NT2/D1 (cell line): ENCODE measurements at regions not wholly inside any gene's neighbourhood (a gene's known extent, or its start where the extent isn't known, plus 50 kb on each side); places are given as distances from the start of the nearest gene placed in this dataset.

Experiments used
- DNase-seq: peaks from one replicate; pipeline ENCODE4 v3.0.0-alpha.2; 2011; ENCODE audit warnings: low read depth, low spot score
- H3K27me3 ChIP-seq: 2 replicates; pipeline ENCODE4 v1.6.0; 2011; ENCODE audit warnings: mild to moderate bottlenecking; ENCODE audit not compliant: insufficient read length, insufficient read depth
- H3K36me3 ChIP-seq: 2 replicates; pipeline ENCODE4 v1.6.1; 2011; ENCODE audit warnings: mild to moderate bottlenecking, low read length, mixed read lengths; ENCODE audit not compliant: insufficient read depth, insufficient read length
- H3K4me1 ChIP-seq: 2 replicates; pipeline ENCODE4 v1.5.1; 2011; ENCODE audit not compliant: insufficient read depth, insufficient read length
- H3K4me3 ChIP-seq: 2 replicates; pipeline ENCODE4 v1.5.1; 2011; ENCODE audit warnings: low read depth; ENCODE audit not compliant: insufficient read length
- H3K9ac ChIP-seq: 2 replicates; pipeline ENCODE4 v1.6.0; 2011; ENCODE audit warnings: low read depth; ENCODE audit not compliant: insufficient read length
- H3K9me3 ChIP-seq: 2 replicates; pipeline ENCODE4 v1.5.1; 2011; ENCODE audit warnings: mild to moderate bottlenecking, low read length; ENCODE audit not compliant: insufficient read depth
- SUZ12 ChIP-seq: IDR thresholded peaks from 2 replicates; pipeline ENCODE4 v1.6.1; 2011; ENCODE audit not compliant: insufficient read length, insufficient read depth; ENCODE audit errors: extremely low read depth
- YY1 ChIP-seq: IDR thresholded peaks from 2 replicates; pipeline ENCODE4 v1.6.1; 2011; ENCODE audit not compliant: insufficient read length, insufficient read depth
- ZNF274 ChIP-seq: IDR thresholded peaks from 2 replicates; pipeline ENCODE4 v1.6.1; 2011; ENCODE audit warnings: mild to moderate bottlenecking, low read depth, low read length

GRCh38 chr12:61523276-61523992, 736.8 kb upstream of the USP15 start:
- Histone ChIP-seq H3K4me1 (no peaks in the 10 kb centered on the region), H3K9ac (no peak overlapping the region), H3K36me3 (no peaks in the 10 kb centered on the region), H3K27me3 (no peaks in the 10 kb centered on the region), H3K4me3 (no peak overlapping the region), H3K9me3 (no peaks in the 10 kb centered on the region)
- no peak for DNase-seq
- TF ChIP-seq ZNF274 (no peak), YY1 (no peak), SUZ12 (no peak)

DNA sequence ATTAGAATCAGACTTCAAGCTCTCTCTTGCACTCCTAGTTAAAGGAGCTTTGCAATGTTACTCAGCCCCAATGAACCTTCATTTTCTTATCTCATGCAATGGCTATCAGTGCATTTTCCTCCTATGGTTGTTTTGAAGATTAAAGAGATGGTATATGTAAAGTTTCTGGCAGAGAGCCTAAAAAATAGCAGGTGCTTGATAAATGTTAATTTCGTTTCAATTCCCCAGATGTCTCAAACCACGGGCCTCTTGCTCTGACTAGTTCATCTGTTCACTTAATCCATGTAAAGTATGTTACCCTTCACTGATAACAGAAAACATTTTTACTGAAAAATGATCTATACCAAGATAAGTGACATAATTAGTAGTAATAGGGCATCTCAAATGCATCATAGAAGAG, 735.4 kb upstream of the USP15 start:
- no peak overlapping the region for H3K4me3 ChIP-seq
- H3K36me3 ChIP-seq = no peaks in the 10 kb centered on the region
- H3K9me3 ChIP-seq = no peaks in the 10 kb centered on the region
- TF ChIP-seq YY1 = no peak
- TF ChIP-seq SUZ12 = no peak
- TF ChIP-seq ZNF274 = no peak
- no peaks in the 10 kb centered on the region for H3K4me1 ChIP-seq
- H3K9ac ChIP-seq = no peak overlapping the region
- H3K27me3 ChIP-seq = no peaks in the 10 kb centered on the region
- DNase-seq = no peak

- Histone ChIP-seq H3K4me3 (no peak overlapping the region), H3K9ac (no peak overlapping the region)
These were observed 734.9 kb upstream of the USP15 start for GRCh38 chr12:61525331-61525730.

GRCh38 chr12:61530456-61530855, 729.7 kb upstream of the USP15 start:
- no peak for TF ChIP-seq SUZ12
- no peak for TF ChIP-seq YY1
- no peak for TF ChIP-seq ZNF274
- Histone ChIP-seq H3K9ac (no peak overlapping the region), H3K4me3 (no peak overlapping the region), H3K27me3 (no peaks in the 10 kb centered on the region), H3K36me3 (no peaks in the 10 kb centered on the region), H3K9me3 (no peaks in the 10 kb centered on the region), H3K4me1 (no peaks in the 10 kb centered on the region)
- no peak for DNase-seq

More at GRCh38 chr12:61525331-61525730, 734.9 kb upstream of the USP15 start:
- DNase-seq = no peak
- H3K36me3 ChIP-seq = no peaks in the 10 kb centered on the region
- H3K27me3 ChIP-seq = no peaks in the 10 kb centered on the region
- H3K4me1 ChIP-seq = no peaks in the 10 kb centered on the region
- TF ChIP-seq YY1 (no peak), ZNF274 (no peak), SUZ12 (no peak)
- H3K9me3 ChIP-seq = no peaks in the 10 kb centered on the region

GRCh38 chr12:61531195-61531594, 729.0 kb upstream of the USP15 start:
- H3K36me3 ChIP-seq = no peaks in the 10 kb centered on the region
- no peaks in the 10 kb centered on the region for H3K4me1 ChIP-seq
- no peak for DNase-seq
- H3K27me3 ChIP-seq = no peaks in the 10 kb centered on the region
- H3K9me3 ChIP-seq = no peaks in the 10 kb centered on the region
- no peak for TF ChIP-seq SUZ12
- H3K4me3 ChIP-seq = no peak overlapping the region
- no peak overlapping the region for H3K9ac ChIP-seq

GRCh38 chr12:61536117-61536516, 724.1 kb upstream of the USP15 start:
- Histone ChIP-seq H3K27me3 (no peaks in the 10 kb centered on the region), H3K4me3 (no peak overlapping the region), H3K9ac (no peak overlapping the region), H3K36me3 (no peaks in the 10 kb centered on the region), H3K4me1 (no peaks in the 10 kb centered on the region), H3K9me3 (no peaks in the 10 kb centered on the region)
- no peak for DNase-seq
- TF ChIP-seq ZNF274 (no peak), YY1 (no peak), SUZ12 (no peak)

DNA sequence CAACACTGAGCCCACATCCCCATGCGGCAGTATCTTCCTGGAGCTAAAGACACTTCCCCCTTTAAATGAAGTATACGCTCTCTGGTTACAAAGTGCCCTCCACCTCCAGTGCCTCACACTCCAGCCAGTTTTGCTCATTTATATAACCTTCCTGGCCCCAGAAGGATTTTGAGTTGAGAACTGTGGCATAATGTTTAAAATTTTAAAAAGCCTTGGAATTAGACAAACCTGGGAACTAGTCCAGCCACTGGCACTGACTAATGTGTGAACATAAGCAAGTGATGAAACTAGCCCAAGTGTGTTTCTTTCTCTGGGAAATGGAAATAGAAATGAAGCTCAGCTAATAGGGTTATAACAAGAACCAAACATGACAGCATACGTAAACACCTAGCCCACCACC, 723.7 kb upstream of the USP15 start:
- Histone ChIP-seq H3K9ac (no peak overlapping the region), H3K36me3 (no peaks in the 10 kb centered on the region), H3K4me1 (no peaks in the 10 kb centered on the region), H3K9me3 (no peaks in the 10 kb centered on the region), H3K27me3 (no peaks in the 10 kb centered on the region), H3K4me3 (no peak overlapping the region)
- TF ChIP-seq SUZ12 = no peak
- TF ChIP-seq ZNF274 = no peak
- TF ChIP-seq YY1 = no peak
- no peak for DNase-seq
